ENCODE measurements at regions not wholly inside any gene's neighbourhood (a gene's known extent, or its start where the extent isn't known, plus 50 kb on each side); places are given as distances from the start of the nearest gene placed in this dataset.

DNA sequence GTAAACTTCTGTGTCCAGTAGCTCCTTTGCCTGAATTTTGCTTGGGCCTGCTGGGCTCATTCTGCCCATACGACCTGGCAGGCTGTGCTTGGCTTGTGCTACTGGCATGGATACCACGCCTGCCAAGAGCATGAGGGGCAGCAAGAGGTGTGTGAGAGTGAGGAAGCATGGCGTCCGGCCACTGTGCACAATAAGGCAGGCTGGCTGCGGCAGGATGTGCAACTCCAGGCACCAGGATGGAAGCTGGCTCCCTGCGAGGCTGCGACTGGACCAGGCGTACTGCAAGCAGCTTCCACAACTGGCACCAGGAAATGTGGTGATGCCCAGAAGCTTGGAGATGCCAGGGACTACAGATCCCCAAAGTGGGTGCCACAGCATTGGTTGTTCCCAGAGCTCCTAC, 709.3 kb downstream of the PCDH18 start:
- H3K4me2 ChIP-seq (ENCODE audit: low read depth, low read length), result no peak overlapping the region
- no peak overlapping the region for H3K14ac ChIP-seq (replicated peaks; ENCODE audit: low read depth, low read length)
- dilution Hi-C loops (cut with HindIII; ENCODE audit: low sequenced_read_pairs, unreplicated experiment), result no loop called here
- no peak overlapping the region for H3K56ac ChIP-seq (ENCODE audit: extremely low read depth, insufficient read depth, low read length)
- H2AK9ac ChIP-seq (replicated peaks; ENCODE audit: low read depth, low read length, poor library complexity), result no peak overlapping the region
- BruUV-seq (replicated peaks), result no TSS peak
- no peak overlapping the region for H2BK5ac ChIP-seq (ENCODE audit: low read depth, low read length, poor library complexity, severe bottlenecking)
- ChIA-PET POLR2A (ENCODE audit: unreplicated experiment) (no interaction called here), CTCF (no interaction called here)
- H2AFZ ChIP-seq (replicated peaks; ENCODE audit: low read length, poor library complexity), result peak overlapping the region; percentile 68
- H3K18ac ChIP-seq (ENCODE audit: low read depth, low read length), result no peak overlapping the region
- intact Hi-C loops (cut with micrococcal nuclease), result no loop called here
- H2BK15ac ChIP-seq (ENCODE audit: low read depth, low read length), result no peak overlapping the region
- DNase-seq (no peak), ATAC-seq (ENCODE audit: low read depth) (no peak)
- H3K27me3 ChIP-seq (ENCODE audit: control insufficient read depth, insufficient read depth, low read length), result no peaks in the 10 kb centered on the region
- H3K9me1 ChIP-seq (ENCODE audit: insufficient read depth, low read length), result no peaks in the 10 kb centered on the region
- in situ Hi-C loops (cut with MboI; ENCODE audit: low sequenced_read_pairs), result no loop called here
- no peaks in the 10 kb centered on the region for H3K36me3 ChIP-seq (ENCODE audit: control insufficient read depth, insufficient read depth, low read length)
- no peak overlapping the region for H4K5ac ChIP-seq (ENCODE audit: low read depth, low read length)
- no peak overlapping the region for H4K91ac ChIP-seq (ENCODE audit: insufficient read depth, low read depth, low read length)
- no peak overlapping the region for H3K27ac ChIP-seq (ENCODE audit: insufficient read depth, low read length)
- no peaks in the 10 kb centered on the region for H3K4me1 ChIP-seq (ENCODE audit: control insufficient read depth, insufficient read depth, low read length)
- TF ChIP-seq MAFK (IDR thresholded peaks at IDR 0.05; ENCODE audit: low read depth, low read length) (no peak), CHD1 (IDR thresholded peaks at IDR 0.05; ENCODE audit: low read depth, low read length) (no peak), MXI1 (IDR thresholded peaks at IDR 0.05; ENCODE audit: borderline replicate concordance, low read depth, low read length) (no peak), FOS (IDR thresholded peaks at IDR 0.05; ENCODE audit: low read depth, low read length) (no peak), RAD21 (IDR thresholded peaks at IDR 0.05; ENCODE audit: low read length) (no peak), MAZ (IDR thresholded peaks at IDR 0.05; ENCODE audit: borderline replicate concordance, low read depth, low read length) (no peak), BHLHE40 (IDR thresholded peaks at IDR 0.05; ENCODE audit: low read depth, low read length) (no peak), POLR2A (IDR thresholded peaks at IDR 0.05; ENCODE audit: low read depth, low read length) (no peak), RCOR1 (IDR thresholded peaks at IDR 0.05; ENCODE audit: insufficient replicate concordance, low read length) (no peak), NFE2L2 (IDR thresholded peaks at IDR 0.05; ENCODE audit: low read depth, low read length) (no peak), RFX5 (IDR thresholded peaks at IDR 0.05; ENCODE audit: low read depth, low read length) (no peak)
- TF ChIP-seq, protein P1, sequence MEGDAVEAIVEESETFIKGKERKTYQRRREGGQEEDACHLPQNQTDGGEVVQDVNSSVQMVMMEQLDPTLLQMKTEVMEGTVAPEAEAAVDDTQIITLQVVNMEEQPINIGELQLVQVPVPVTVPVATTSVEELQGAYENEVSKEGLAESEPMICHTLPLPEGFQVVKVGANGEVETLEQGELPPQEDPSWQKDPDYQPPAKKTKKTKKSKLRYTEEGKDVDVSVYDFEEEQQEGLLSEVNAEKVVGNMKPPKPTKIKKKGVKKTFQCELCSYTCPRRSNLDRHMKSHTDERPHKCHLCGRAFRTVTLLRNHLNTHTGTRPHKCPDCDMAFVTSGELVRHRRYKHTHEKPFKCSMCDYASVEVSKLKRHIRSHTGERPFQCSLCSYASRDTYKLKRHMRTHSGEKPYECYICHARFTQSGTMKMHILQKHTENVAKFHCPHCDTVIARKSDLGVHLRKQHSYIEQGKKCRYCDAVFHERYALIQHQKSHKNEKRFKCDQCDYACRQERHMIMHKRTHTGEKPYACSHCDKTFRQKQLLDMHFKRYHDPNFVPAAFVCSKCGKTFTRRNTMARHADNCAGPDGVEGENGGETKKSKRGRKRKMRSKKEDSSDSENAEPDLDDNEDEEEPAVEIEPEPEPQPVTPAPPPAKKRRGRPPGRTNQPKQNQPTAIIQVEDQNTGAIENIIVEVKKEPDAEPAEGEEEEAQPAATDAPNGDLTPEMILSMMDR (conservative IDR thresholded peaks at IDR 0.05; ENCODE audit: low read depth, low read length), result no peak
- TF ChIP-seq, protein P2, sequence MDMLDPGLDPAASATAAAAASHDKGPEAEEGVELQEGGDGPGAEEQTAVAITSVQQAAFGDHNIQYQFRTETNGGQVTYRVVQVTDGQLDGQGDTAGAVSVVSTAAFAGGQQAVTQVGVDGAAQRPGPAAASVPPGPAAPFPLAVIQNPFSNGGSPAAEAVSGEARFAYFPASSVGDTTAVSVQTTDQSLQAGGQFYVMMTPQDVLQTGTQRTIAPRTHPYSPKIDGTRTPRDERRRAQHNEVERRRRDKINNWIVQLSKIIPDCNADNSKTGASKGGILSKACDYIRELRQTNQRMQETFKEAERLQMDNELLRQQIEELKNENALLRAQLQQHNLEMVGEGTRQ (IDR thresholded peaks at IDR 0.05; ENCODE audit: low read depth, low read length), result no peak
- H3K9me3 ChIP-seq (ENCODE audit: control insufficient read depth, insufficient read depth, low read length), result no peaks in the 10 kb centered on the region
- H3K4me3 ChIP-seq (ENCODE audit: insufficient read depth, low read depth, low read length), result no peak overlapping the region
- no peak overlapping the region for H3K23ac ChIP-seq (ENCODE audit: low read depth, low read length)
- H4K8ac ChIP-seq (ENCODE audit: low read depth in 2 of 2, low read length in 2 of 2), result no peak overlapping the region
- H3K79me1 ChIP-seq (ENCODE audit: low read depth in 1 of 2, low read length in 2 of 2), result no peaks in the 10 kb centered on the region
- 70% methylated on average over 4 of the region's 8 CpGs; no CpG with 5 or more reads in 1 of the 2 experiments for WGBS, 2 experiments (ENCODE audit: extremely low coverage in 2 of 2, insufficient read length in 1 of 2)
- H2AK5ac ChIP-seq (ENCODE audit: low read depth, low read length), result no peak overlapping the region
- no peak overlapping the region for H2BK20ac ChIP-seq (ENCODE audit: low read depth, low read length)
- no peak overlapping the region for H2BK120ac ChIP-seq (ENCODE audit: low read depth, low read length)
- no peak overlapping the region for H3K4ac ChIP-seq (ENCODE audit: low read depth, low read length)
- H4K20me1 ChIP-seq (ENCODE audit: insufficient read depth, low read length), result no peaks in the 10 kb centered on the region
- H3K9ac ChIP-seq (ENCODE audit: low read depth, low read length), result no peak overlapping the region

All from IMR-90 (cell line).